Psoas muscle (tissue), 7 donors: ENCODE measurements at regions not wholly inside any gene's neighbourhood (a gene's known extent, or its start where the extent isn't known, plus 50 kb on each side); places are given as distances from the start of the nearest gene placed in this dataset.
"Not testable (repeated sequence)": the region's sequence is repeated elsewhere in the genome, so short reads cannot be mapped to it uniquely, and the experiment has no call there.

Experiments
- ATAC-seq, 4 donors: fragments of 200-7000 bp; cut with Tn5 transposase; one replicate each; pipeline ENCODE4 v1.9.1; 2020; ENCODE audit warnings: moderate library complexity in 3 of 4, mild to moderate bottlenecking in 2 of 4
- DNase-seq, 2 donors: peaks; one replicate each; pipeline ENCODE4 v3.0.0-alpha.2; 2020
- H3K27ac ChIP-seq: fragments of 200-600 bp; one replicate; pipeline ENCODE4 v1.8.0; 2022
- H3K27me3 ChIP-seq, 3 donors: fragments of 200-600 bp in 1 of 3; one replicate each; pipeline versions ENCODE4 v1.6.1 to v1.8.0; 2013 to 2022; ENCODE audit warnings: low read length in 2 of 3, mild to moderate bottlenecking in 2 of 3, moderate library complexity in 1 of 3; ENCODE audit not compliant: insufficient read depth in 3 of 3
- H3K36me3 ChIP-seq, 2 donors: fragments of 200-600 bp in 1 of 2; one replicate each; pipeline versions ENCODE4 v1.6.1 to v1.8.0; 2013 to 2022; ENCODE audit warnings: low read depth in 1 of 2, mild to moderate bottlenecking in 1 of 2, moderate library complexity in 1 of 2; ENCODE audit not compliant: insufficient read depth in 1 of 2
- H3K4me1 ChIP-seq: fragments of 200-600 bp; one replicate; pipeline ENCODE4 v1.8.0; 2022
- H3K4me3 ChIP-seq: fragments of 200-600 bp; one replicate; pipeline ENCODE4 v1.8.0; 2022; ENCODE audit warnings: mild to moderate bottlenecking
- H3K9me3 ChIP-seq: fragments of 200-600 bp; one replicate; pipeline ENCODE4 v1.8.0; 2022
- CTCF ChIP-seq: fragments of 200-600 bp; IDR thresholded peaks from one replicate; pipeline ENCODE4 v1.8.0; 2022; ENCODE audit warnings: antibody characterized with exemption
- WGBS, 3 donors: extraction: QIAGEN DNeasy Blood & Tissue Kit; methylation state at CpG; one replicate each; pipeline versions ENCODE4 v1.1.6 to v1.1.7; 2013; 5-methylcytosine and 5-hydroxymethylcytosine counted together
- intact Hi-C, 2 donors: fragments of 100-400 bp; cut with DNase I; formaldehyde crosslinking; loops; one replicate each; pipeline versions ENCODE4 v1.11.0 to v1.14.2; 2022
- donor health status: healthy with polysubstance abuse.
- donor health status: DM: no; HTN: no; CAD: no; lungs with moderate emphysema.
- donor health status: Bipolar disorder and iron deficiency.
- donor health status: healthy.
- donor health status: DM: yes; HTN: yes; CAD: no.
- donor health status: DM: no; HTN: no; CAD: no.
- donor health status: DM: yes; HTN: yes; CAD: no.

GRCh38 chr10:109765838-109766237, 157.5 kb downstream of the XPNPEP1 start:
- no peaks in the 10 kb centered on the region for H3K36me3 ChIP-seq
- intact Hi-C loops: no loop called here
- 68 to 75% (median 68%) methylated on average over 2 of the region's 2 CpGs for WGBS, 3 donors
- no peaks in the 10 kb centered on the region for H3K9me3 ChIP-seq
- no peak overlapping the region for H3K4me3 ChIP-seq
- no peak for ATAC-seq
- no peaks in the 10 kb centered on the region for H3K27me3 ChIP-seq
- H3K4me1 ChIP-seq: no peaks in the 10 kb centered on the region
- no peak for TF ChIP-seq CTCF
- no peak for DNase-seq
- no peak overlapping the region for H3K27ac ChIP-seq

- intact Hi-C loops: no loop called here
- Histone ChIP-seq H3K36me3 (no peaks in the 10 kb centered on the region), H3K9me3 (no peaks in the 10 kb centered on the region), H3K4me3 (no peak overlapping the region), H3K27me3 (no peaks in the 10 kb centered on the region), H3K27ac (no peak overlapping the region), H3K4me1 (no peaks in the 10 kb centered on the region)
- DNase-seq (no peak), ATAC-seq (no peak)
- no peak for TF ChIP-seq CTCF
These were observed 160.8 kb downstream of the XPNPEP1 start for GRCh38 chr10:109762555-109762954.

- DNase-seq, H3K4me1 ChIP-seq, ATAC-seq, H3K4me3 ChIP-seq, intact Hi-C loops, H3K27ac ChIP-seq, H3K36me3 ChIP-seq, H3K27me3 ChIP-seq, H3K9me3 ChIP-seq: not testable (repeated sequence)
- 43 to 53% (median 48%) methylated on average over 6 of the region's 6 CpGs for WGBS, 3 donors
These were observed 165.6 kb downstream of the XPNPEP1 start for GRCh38 chr10:109757670-109758069.

GRCh38 chr10:109746861-109747260, 176.4 kb downstream of the XPNPEP1 start:
- intact Hi-C loops: no loop called here
- no peaks in the 10 kb centered on the region for H3K36me3 ChIP-seq
- WGBS, 3 donors: 20 to 30% (median 23%) methylated on average over 1 of the region's 1 CpG
- no peak for TF ChIP-seq CTCF
- DNase-seq: no peak
- no peaks in the 10 kb centered on the region for H3K27me3 ChIP-seq
- H3K27ac ChIP-seq: no peak overlapping the region
- no peaks in the 10 kb centered on the region for H3K4me1 ChIP-seq
- ATAC-seq: no peak
- H3K4me3 ChIP-seq: no peak overlapping the region
- no peaks in the 10 kb centered on the region for H3K9me3 ChIP-seq

GRCh38 chr10:109744020-109744419, 179.3 kb downstream of the XPNPEP1 start:
- Histone ChIP-seq H3K27ac (no peak overlapping the region), H3K27me3 (no peaks in the 10 kb centered on the region), H3K36me3 (no peaks in the 10 kb centered on the region), H3K9me3 (no peaks in the 10 kb centered on the region), H3K4me3 (no peak overlapping the region), H3K4me1 (no peaks in the 10 kb centered on the region)
- no peak for TF ChIP-seq CTCF
- DNase-seq: no peak
- no peak for ATAC-seq
- intact Hi-C loops: no loop called here
